AG08395 (cell line): ENCODE measurements at regions not wholly inside any gene's neighbourhood (a gene's known extent, or its start where the extent isn't known, plus 50 kb on each side); places are given as distances from the start of the nearest gene placed in this dataset.
"Not testable (repeated sequence)": the region's sequence is repeated elsewhere in the genome, so short reads cannot be mapped to it uniquely, and the experiment has no call there.

Experiments
- DNase-seq: peaks from one replicate; pipeline ENCODE4 v3.0.0; 2012; ENCODE audit warnings: mixed read lengths, low spot score

GRCh38 chr6:97450087-97450486 lies 167.1 kb upstream of the MMS22L start:
- DNase-seq = no peak

- DNase-seq = no peak
These were observed 173.1 kb upstream of the MMS22L start for GRCh38 chr6:97456070-97456469.

DNA sequence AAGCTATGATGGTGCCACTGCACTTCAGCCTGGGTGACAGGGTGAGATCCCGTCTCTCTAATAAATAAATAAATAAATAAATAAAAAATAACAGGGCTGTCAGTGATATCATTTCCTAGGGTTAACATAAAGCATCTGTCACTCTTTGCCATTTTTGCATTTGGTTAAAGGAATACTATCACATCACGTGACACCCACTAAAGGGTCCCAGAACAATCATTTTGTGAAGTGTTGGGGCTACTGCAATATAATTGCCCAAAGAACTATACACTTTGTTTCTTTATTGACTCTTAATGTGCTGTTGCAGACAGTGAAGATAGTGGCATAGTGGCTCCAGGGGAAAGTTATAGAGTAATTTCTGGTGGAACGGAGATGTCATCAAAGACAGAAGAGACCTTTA lies 176.5 kb upstream of the MMS22L start:
- no peak for DNase-seq

DNA sequence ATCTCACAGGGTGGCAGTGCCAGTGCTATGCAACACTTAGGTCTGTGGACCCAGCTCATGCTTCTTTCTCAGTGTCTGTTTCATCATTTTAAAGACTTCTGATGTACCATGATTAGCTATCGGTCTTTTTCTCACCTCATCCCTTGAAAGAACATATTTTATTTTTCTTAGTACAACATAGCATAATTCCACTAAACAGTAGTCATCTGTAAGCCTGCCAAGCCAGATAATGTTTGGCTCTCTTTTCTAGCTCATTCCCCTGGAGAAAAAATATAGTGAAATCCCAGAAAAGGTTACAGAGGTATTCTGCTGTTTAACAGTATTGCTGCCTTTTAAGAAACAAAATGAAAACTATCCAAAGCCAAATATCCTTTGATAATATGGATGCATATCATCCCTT lies 177.0 kb upstream of the MMS22L start:
- DNase-seq = no peak

DNA sequence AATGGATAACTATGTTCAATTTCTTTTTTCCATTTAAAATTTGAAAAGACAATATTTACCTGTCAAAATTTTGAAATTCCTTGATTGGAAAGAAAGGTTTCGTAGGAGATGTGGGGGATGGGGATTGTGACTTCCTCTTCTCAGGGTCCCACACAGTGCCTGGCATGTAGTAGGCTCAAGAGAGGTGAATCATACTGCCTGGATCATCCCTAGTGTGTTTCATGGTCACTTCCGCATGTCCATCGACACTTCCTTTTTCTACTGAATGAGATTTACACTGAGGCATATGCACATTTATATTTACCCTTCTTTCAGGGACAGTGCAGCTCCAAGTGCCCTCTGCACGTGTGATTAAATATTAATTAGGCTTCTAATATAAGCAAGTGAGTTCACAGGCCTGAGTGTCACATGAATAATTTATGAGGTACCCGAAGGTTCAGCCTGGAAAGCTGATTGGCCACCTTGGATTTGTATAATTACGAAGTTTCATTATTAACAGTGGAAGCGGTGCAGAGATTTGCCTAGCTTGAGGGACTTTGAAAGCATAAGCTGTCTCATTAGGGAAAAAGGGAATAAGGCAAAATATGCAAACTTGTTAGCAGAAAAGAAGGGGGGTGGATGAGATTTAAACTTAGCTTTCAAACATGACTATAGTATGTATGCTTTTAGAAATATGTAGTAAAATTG lies 177.5 kb upstream of the MMS22L start:
- DNase-seq = no peak

GRCh38 chr6:97461218-97461617 lies 178.2 kb upstream of the MMS22L start:
- no peak for DNase-seq

GRCh38 chr6:97462031-97462430 lies 179.0 kb upstream of the MMS22L start:
- no peak for DNase-seq

DNA sequence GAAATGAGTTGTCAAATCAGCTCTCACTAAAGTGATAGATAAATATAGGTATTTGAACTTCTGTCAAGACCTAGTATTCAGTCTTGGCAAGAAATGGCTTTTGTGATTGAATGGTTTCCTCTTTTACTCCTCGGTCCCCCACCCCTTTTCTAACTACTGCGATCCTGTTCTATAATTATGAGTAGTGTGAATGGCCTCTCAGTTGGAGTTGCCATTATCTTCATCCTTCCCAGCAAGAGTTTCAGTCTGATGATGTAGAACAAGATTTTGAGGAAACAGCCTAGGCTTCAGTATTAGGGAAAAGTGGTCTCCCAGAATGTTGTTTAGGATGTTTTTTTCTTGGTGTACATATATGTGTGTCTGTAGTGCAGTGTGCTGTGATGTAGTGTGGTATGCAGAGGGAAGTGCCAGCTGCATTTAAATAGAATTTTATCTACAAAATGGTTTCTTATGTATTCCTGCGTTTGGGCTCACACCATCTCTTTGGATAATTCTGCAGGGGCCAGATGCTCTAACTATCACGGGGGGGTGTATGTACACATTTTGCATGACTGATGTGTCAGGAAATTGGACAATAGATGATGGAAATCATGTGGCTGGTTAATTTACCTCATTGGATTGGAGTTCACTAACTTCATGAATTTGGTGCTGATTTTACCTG lies 180.1 kb upstream of the MMS22L start:
- DNase-seq = no peak

- DNase-seq = no peak
These were observed 183.0 kb upstream of the MMS22L start for GRCh38 chr6:97465877-97466561.

- no peak for DNase-seq
These were observed 186.0 kb upstream of the MMS22L start for GRCh38 chr6:97468981-97469380.

DNA sequence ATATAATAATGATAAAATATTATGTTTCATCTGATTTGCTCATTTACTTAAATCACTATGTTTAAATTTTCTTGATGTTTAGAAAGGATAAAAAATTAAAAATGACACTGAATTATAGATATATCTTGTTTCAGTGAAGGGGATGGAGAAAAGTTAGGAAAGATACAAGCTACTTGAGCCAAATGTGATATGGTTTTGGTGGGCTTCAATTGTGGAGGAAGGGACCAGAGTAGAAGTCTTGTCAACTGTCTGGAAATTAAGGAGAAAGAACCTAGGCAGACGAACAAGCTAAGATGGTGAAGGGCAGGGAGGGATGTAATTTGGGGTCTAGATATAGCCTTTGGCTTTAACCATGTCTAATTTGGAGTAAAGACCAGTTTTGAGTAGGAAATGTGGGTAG lies 186.4 kb upstream of the MMS22L start:
- DNase-seq = no peak

DNA sequence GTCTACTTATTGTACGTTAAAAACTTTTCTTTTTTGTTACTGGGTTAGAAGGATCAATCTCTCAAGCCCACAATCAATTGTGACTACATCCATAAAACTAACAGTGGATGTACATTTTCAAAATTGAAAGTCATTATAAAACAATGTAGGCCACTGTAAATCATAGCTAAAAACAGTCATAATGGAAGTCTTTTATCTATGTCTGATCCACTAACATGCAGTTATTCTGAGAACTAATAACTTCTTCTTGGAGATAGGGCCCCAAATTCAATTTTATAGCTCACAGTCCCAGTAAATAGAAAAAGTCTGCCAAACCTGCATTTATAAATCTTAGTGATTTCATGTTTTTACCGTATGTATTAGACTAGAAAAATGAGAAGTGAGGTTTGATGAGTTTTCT lies 187.3 kb upstream of the MMS22L start:
- no peak for DNase-seq

DNA sequence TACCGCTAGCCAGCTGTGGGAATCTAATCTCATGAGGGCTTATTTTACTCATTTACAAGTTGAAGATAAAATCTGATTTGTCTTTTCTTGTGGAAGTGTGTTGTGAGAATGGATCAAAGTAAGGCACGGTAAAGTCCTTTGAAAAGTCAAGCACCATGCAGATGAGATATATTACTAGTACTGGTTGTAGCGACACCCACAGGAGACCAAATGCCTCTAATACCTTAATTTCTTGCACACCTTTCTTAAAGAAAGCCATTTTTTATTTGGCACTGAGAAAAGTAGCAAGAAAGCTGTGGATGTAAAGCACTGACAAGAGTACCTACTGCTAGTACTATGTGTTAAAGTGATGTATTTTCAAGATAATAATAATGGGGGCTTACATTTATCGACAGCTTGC lies 191.0 kb upstream of the MMS22L start:
- DNase-seq = no peak

DNA sequence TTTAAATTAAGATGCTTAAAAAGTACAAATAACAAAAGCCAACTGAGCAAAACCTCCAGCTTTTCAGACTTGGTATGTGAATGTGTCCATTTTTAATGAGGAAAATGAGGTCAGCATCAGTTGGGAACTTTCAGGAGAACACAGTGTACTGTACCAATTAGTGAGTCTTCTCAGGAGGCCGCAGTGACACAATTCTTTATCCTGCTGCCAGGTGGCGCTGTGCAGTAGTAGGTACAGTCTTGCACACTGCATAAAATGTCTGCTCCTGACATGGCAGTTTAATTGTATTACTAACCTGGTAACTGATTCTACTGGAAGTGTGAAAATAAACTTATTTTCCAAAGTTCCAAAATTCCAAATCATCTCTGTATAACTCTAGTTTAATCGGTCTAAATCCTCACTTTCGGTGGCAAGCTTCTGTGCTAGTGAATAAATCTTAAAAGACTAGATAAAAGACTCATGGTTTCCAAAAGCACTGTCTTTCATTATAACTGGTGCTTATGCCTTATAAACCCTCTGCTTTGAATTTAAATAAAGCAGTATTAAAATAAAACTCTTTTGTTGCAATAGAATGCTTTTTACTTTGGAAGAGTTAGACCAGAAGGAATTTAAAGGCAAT lies 214.8 kb upstream of the MMS22L start:
- peak; percentile 47 for DNase-seq

GRCh38 chr6:97501853-97502252 lies 218.8 kb upstream of the MMS22L start:
- no peak for DNase-seq

GRCh38 chr6:97508646-97509045 lies 225.6 kb upstream of the MMS22L start:
- DNase-seq = no peak

- not testable (repeated sequence) for DNase-seq
These were observed 230.2 kb upstream of the MMS22L start for GRCh38 chr6:97513260-97513659.

- no peak for DNase-seq
These were observed 241.8 kb upstream of the MMS22L start for GRCh38 chr6:97524811-97525210.

DNA sequence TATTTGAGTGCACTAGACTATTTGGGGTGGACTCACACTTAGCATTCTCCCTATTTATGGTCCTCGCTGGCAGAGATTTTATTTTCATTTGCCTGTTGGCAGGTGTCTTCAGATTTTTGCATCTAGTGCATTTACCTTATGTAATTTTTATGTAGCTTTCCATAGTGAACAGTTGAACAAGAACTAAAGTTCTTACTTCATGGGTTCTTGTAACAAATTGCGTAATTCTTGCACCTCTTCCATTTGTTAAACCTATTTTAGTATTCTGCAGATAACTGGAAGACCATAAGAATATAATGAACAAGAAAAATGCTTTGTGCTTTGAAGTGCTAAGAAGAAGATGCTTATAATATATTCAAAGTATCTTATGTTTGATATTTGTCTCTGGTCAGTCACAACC lies 252.8 kb upstream of the MMS22L start:
- DNase-seq = no peak

DNA sequence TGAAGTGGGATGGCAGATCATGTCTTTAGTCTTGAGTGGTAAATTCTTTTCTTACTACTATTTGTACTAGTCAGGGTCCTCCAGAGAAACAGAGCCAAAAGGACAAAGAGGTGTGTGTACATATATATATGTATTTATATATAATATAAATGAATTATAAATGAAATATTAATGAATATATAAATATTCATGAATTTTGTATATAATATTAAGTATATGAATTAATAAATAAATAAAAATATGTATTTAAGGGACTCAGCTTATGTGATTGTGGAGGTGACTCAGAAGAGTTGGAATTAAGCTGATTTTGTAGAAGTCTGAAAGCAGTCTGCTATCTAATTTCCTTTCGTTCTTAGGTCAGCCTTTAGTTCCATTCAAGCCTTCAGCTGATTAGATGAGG lies 265.3 kb upstream of the MMS22L start:
- no peak for DNase-seq

DNA sequence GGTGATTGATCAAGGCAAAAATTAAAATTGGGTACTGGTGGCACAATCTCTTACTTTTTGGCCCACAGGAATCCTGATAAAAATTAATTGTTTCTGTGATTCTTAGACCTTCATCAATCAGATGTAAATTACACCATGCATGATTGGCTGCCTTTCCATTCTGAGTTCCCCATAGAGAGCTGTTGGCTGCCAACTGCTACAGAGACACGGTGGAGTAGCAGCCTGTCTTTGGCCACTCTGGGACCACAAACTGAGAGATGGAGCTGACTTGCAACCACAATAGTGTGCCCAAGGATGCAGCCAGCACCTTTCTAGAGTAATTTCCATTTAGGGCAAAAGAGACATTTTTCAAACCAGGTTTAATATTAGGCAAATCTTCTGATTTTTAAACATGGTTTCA lies 274.3 kb upstream of the MMS22L start:
- DNase-seq = no peak

GRCh38 chr6:97563529-97563928 lies 280.5 kb upstream of the MMS22L start:
- no peak for DNase-seq

DNA sequence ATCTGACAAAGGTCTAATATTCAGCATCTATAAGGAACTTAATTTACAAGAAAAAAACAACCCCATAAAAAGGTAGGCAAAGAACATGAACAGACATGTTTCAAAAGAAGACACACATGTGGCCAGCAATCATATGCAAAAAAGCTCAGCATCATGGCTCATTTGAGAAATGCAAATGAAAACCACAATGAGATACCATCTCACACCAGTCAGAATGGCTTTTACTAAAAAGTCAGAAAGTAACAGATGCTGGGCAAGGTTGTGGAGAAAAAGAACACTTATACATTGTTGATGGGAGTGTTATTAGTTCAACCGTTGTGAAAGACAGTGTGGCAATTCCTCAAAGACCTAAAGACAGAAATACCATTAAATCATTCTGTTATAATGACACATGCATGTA lies 289.9 kb upstream of the MMS22L start:
- no peak for DNase-seq
